GM23338 (cell line): ENCODE measurements at regions not wholly inside any gene's neighbourhood (a gene's known extent, or its start where the extent isn't known, plus 50 kb on each side); places are given as distances from the start of the nearest gene placed in this dataset.

Experiments
- ATAC-seq: fragments of 200-7000 bp; cut with Tn5 transposase; 3 replicates; pipeline ENCODE4 v1.9.1; 2020
- DNase-seq: peaks from one replicate; pipeline ENCODE4 v3.0.0-alpha.2; 2015; ENCODE audit warnings: low spot score
- H2AFZ ChIP-seq: fragments of 200-600 bp; sonication (generic); 2 replicates; pipeline ENCODE4 v1.8.0; 2016; ENCODE audit warnings: antibody characterized with exemption, mild to moderate bottlenecking, moderate library complexity
- H3F3A ChIP-seq: fragments of 200-600 bp; sonication (generic); replicated peaks from 2 replicates; pipeline ENCODE4 v1.8.0; 2017; ENCODE audit warnings: antibody characterized with exemption, mixed run types, low read depth
- H3K27ac ChIP-seq: fragments of 200-600 bp; sonication (generic); 2 replicates; pipeline ENCODE4 v1.6.1; 2016; ENCODE audit warnings: low read depth
- H3K27me3 ChIP-seq: fragments of 200-600 bp; sonication (generic); 2 replicates; pipeline ENCODE4 v1.8.0; 2016; ENCODE audit warnings: mild to moderate bottlenecking, mixed run types, moderate library complexity; ENCODE audit not compliant: insufficient read depth
- H3K36me3 ChIP-seq: fragments of 200-600 bp; sonication (generic); 2 replicates; pipeline ENCODE4 v1.8.0; 2016; ENCODE audit warnings: mild to moderate bottlenecking; ENCODE audit not compliant: insufficient read depth
- H3K4me1 ChIP-seq: fragments of 200-600 bp; sonication (generic); 2 replicates; pipeline ENCODE4 v1.8.0; 2016; ENCODE audit warnings: mild to moderate bottlenecking, moderate library complexity; ENCODE audit not compliant: insufficient read depth
- H3K4me2 ChIP-seq: fragments of 200-600 bp; sonication (generic); 2 replicates; pipeline ENCODE4 v1.7.1; 2017; ENCODE audit warnings: mixed run types
- H3K4me3 ChIP-seq: fragments of 200-600 bp; sonication (generic); 2 replicates; pipeline ENCODE4 v1.6.1; 2016; ENCODE audit warnings: mixed run types
- H3K79me2 ChIP-seq: fragments of 200-600 bp; sonication (generic); replicated peaks from 2 replicates; pipeline ENCODE4 v1.8.0; 2017; ENCODE audit warnings: mild to moderate bottlenecking; ENCODE audit not compliant: insufficient read depth
- H3K9me2 ChIP-seq: fragments of 200-600 bp; sonication (generic); 2 replicates; pipeline ENCODE4 v1.8.0; 2017; ENCODE audit not compliant: insufficient read depth
- H4K20me1 ChIP-seq: fragments of 200-600 bp; sonication (generic); replicated peaks from 2 replicates; pipeline ENCODE4 v1.8.0; 2017; ENCODE audit warnings: mild to moderate bottlenecking; ENCODE audit not compliant: insufficient read depth
- H3K27ac Mint-ChIP-seq: 2 replicates; pipeline ENCODE4 v1.8.0; 2020; ENCODE audit warnings: inconsistent platforms, mild to moderate bottlenecking, moderate library complexity, mixed read lengths
- H3K27me3 Mint-ChIP-seq: 3 replicates; pipeline ENCODE4 v1.8.0; 2022; ENCODE audit warnings: low read depth, mild to moderate bottlenecking, moderate library complexity, mixed read lengths, inconsistent platforms; ENCODE audit not compliant: insufficient read depth, poor library complexity
- H3K36me3 Mint-ChIP-seq: 3 replicates; pipeline ENCODE4 v1.8.0; 2021; ENCODE audit warnings: low read depth, mild to moderate bottlenecking, inconsistent platforms, moderate library complexity, mixed read lengths
- H3K4me1 Mint-ChIP-seq: 3 replicates; pipeline ENCODE4 v1.8.0; 2020; ENCODE audit warnings: mild to moderate bottlenecking, inconsistent platforms, mixed read lengths
- H3K4me3 Mint-ChIP-seq: 3 replicates; pipeline ENCODE4 v1.8.0; 2021; ENCODE audit warnings: moderate library complexity, mild to moderate bottlenecking, inconsistent platforms, mixed read lengths
- H3K9me3 Mint-ChIP-seq: 3 replicates; pipeline ENCODE4 v1.8.0; 2020; ENCODE audit warnings: moderate library complexity, mild to moderate bottlenecking, inconsistent platforms, mixed read lengths
- CREB1 ChIP-seq: fragments of 250-450 bp; sonication (Bioruptor Pico); IDR thresholded peaks from 2 replicates; pipeline ENCODE4 v1.5.0; 2020; ENCODE audit warnings: low read depth, mild to moderate bottlenecking, moderate library complexity
- CTCF ChIP-seq, 2 experiments: fragments of 200-600 bp in 1 of 2; sonication (generic) in 1 of 2; conservative IDR thresholded peaks; 2 replicates each; pipeline versions ENCODE4 v1.5.1 to v1.6.1; 2016 to 2017; ENCODE audit warnings: antibody characterized with exemption in 2 of 2, low read depth in 2 of 2, mild to moderate bottlenecking in 2 of 2, moderate library complexity in 1 of 2
- ETS1 ChIP-seq: IDR thresholded peaks from 2 replicates; pipeline ENCODE4 v1.6.1; 2016; ENCODE audit warnings: antibody characterized with exemption
- NANOG ChIP-seq: IDR thresholded peaks from 2 replicates; pipeline ENCODE4 v1.6.1; 2016; ENCODE audit warnings: antibody characterized with exemption, borderline replicate concordance
- POLR2AphosphoS5 ChIP-seq: IDR thresholded peaks from 2 replicates; pipeline ENCODE4 v1.6.1; 2016; ENCODE audit warnings: antibody characterized with exemption, low read depth
- ZNF462 ChIP-seq: fragments of 250-450 bp; sonication (Bioruptor Pico); IDR thresholded peaks from 2 replicates; pipeline ENCODE4 v1.5.0; 2020; ENCODE audit warnings: mild to moderate bottlenecking, moderate library complexity

GRCh38 chr4:141411936-141412335, 191.2 kb downstream of the ZNF330 start (continued):
- TF ChIP-seq POLR2AphosphoS5 (no peak), NANOG (no peak), CREB1 (CRISPR knock-in tag) (no peak), ETS1 (no peak)

GRCh38 chr4:141413366-141413765, 192.7 kb downstream of the ZNF330 start:
- Mint-ChIP-seq H3K4me1 (no peaks in the 10 kb centered on the region), H3K27me3 (peaks cover 2% of the 10 kb centered on the region), H3K9me3 (no peaks in the 10 kb centered on the region; the same call in 2 of the 3 replicates), H3K27ac (no peak overlapping the region), H3K4me3 (no peak overlapping the region), H3K36me3 (no peaks in the 10 kb centered on the region)
- Histone ChIP-seq H3F3A (no peaks in the 10 kb centered on the region), H3K27me3 (no peaks in the 10 kb centered on the region), H3K4me3 (no peak overlapping the region), H4K20me1 (no peaks in the 10 kb centered on the region), H3K9me2 (no peaks in the 10 kb centered on the region), H3K27ac (no peak overlapping the region), H3K4me2 (no peak overlapping the region), H3K79me2 (no peaks in the 10 kb centered on the region), H2AFZ (no peak overlapping the region), H3K36me3 (no peaks in the 10 kb centered on the region), H3K4me1 (no peaks in the 10 kb centered on the region)
- DNase-seq (no peak), ATAC-seq (no peak)
- TF ChIP-seq ZNF462 (no peak), CTCF (conservative IDR thresholded peaks at IDR 0.05; ENCODE audit: low read depth in 2 of 2) (no peak)
